ENCODE measurements at regions not wholly inside any gene's neighbourhood (a gene's known extent, or its start where the extent isn't known, plus 50 kb on each side); places are given as distances from the start of the nearest gene placed in this dataset.
"Not testable (repeated sequence)": the region's sequence is repeated elsewhere in the genome, so short reads cannot be mapped to it uniquely, and the experiment has no call there.

GRCh38 chr21:10411776-10412526, 109.4 kb upstream of the TPTE start:
- H3K4me2 ChIP-seq (ENCODE audit: low read length); H3K9me2 ChIP-seq (ENCODE audit: insufficient read depth, low read length); H3K27ac ChIP-seq (ENCODE audit: low read depth, low read length, poor library complexity, severe bottlenecking); intact Hi-C loops (cut with micrococcal nuclease; ENCODE audit: unreplicated experiment); BruUV-seq (replicated peaks); DNase-seq (ENCODE audit: low spot score); CTCF ChIA-PET (ENCODE audit: unreplicated experiment); H2AFZ ChIP-seq (ENCODE audit: low read length); H3K79me2 ChIP-seq (ENCODE audit: insufficient read depth, low read depth, low read length); H3K4me3 ChIP-seq (ENCODE audit: low read depth, low read length, poor library complexity, severe bottlenecking); H3K36me3 ChIP-seq (ENCODE audit: insufficient read depth, low read length); H3K4me1 ChIP-seq (ENCODE audit: insufficient read depth, low read length, poor library complexity, severe bottlenecking); POLR2A ChIA-PET; H4K20me1 ChIP-seq (ENCODE audit: insufficient read depth, low read length): not testable (repeated sequence)
- H3K9me3 ChIP-seq (ENCODE audit: low read length), result peaks cover 24% of the 10 kb centered on the region; the same call in 1 of the 2 replicates

GRCh38 chr21:10412928-10413246, 108.5 kb upstream of the TPTE start:
- POLR2A ChIA-PET; DNase-seq (ENCODE audit: low spot score); intact Hi-C loops (cut with micrococcal nuclease; ENCODE audit: unreplicated experiment); H3K4me3 ChIP-seq (ENCODE audit: low read depth, low read length, poor library complexity, severe bottlenecking); H3K27ac ChIP-seq (ENCODE audit: low read depth, low read length, poor library complexity, severe bottlenecking); H3K9me2 ChIP-seq (ENCODE audit: insufficient read depth, low read length); CTCF ChIA-PET (ENCODE audit: unreplicated experiment); BruUV-seq (replicated peaks); H2AFZ ChIP-seq (ENCODE audit: low read length); H3K36me3 ChIP-seq (ENCODE audit: insufficient read depth, low read length); H3K4me2 ChIP-seq (ENCODE audit: low read length); H3K79me2 ChIP-seq (ENCODE audit: insufficient read depth, low read depth, low read length); H3K4me1 ChIP-seq (ENCODE audit: insufficient read depth, low read length, poor library complexity, severe bottlenecking); H4K20me1 ChIP-seq (ENCODE audit: insufficient read depth, low read length): not testable (repeated sequence)
- peaks cover 32% of the 10 kb centered on the region for H3K9me3 ChIP-seq (ENCODE audit: low read length)

- intact Hi-C loops (cut with micrococcal nuclease; ENCODE audit: unreplicated experiment); H3K79me2 ChIP-seq (ENCODE audit: insufficient read depth, low read depth, low read length); CTCF ChIA-PET (ENCODE audit: unreplicated experiment); H3K4me3 ChIP-seq (ENCODE audit: low read depth, low read length, poor library complexity, severe bottlenecking); H3K9me2 ChIP-seq (ENCODE audit: insufficient read depth, low read length); H3K36me3 ChIP-seq (ENCODE audit: insufficient read depth, low read length); DNase-seq (ENCODE audit: low spot score); H2AFZ ChIP-seq (ENCODE audit: low read length); POLR2A ChIA-PET; H3K4me2 ChIP-seq (ENCODE audit: low read length); H4K20me1 ChIP-seq (ENCODE audit: insufficient read depth, low read length); H3K27ac ChIP-seq (ENCODE audit: low read depth, low read length, poor library complexity, severe bottlenecking); BruUV-seq (replicated peaks); H3K4me1 ChIP-seq (ENCODE audit: insufficient read depth, low read length, poor library complexity, severe bottlenecking): not testable (repeated sequence)
- peaks cover 36% of the 10 kb centered on the region for H3K9me3 ChIP-seq (ENCODE audit: low read length)
These were observed 107.9 kb upstream of the TPTE start for GRCh38 chr21:10413247-10414120.

- H3K36me3 ChIP-seq (ENCODE audit: insufficient read depth, low read length); POLR2A ChIA-PET; H3K4me1 ChIP-seq (ENCODE audit: insufficient read depth, low read length, poor library complexity, severe bottlenecking); H3K9me2 ChIP-seq (ENCODE audit: insufficient read depth, low read length); H3K79me2 ChIP-seq (ENCODE audit: insufficient read depth, low read depth, low read length); BruUV-seq (replicated peaks); CTCF ChIA-PET (ENCODE audit: unreplicated experiment); H2AFZ ChIP-seq (ENCODE audit: low read length); H4K20me1 ChIP-seq (ENCODE audit: insufficient read depth, low read length); H3K27ac ChIP-seq (ENCODE audit: low read depth, low read length, poor library complexity, severe bottlenecking); H3K4me2 ChIP-seq (ENCODE audit: low read length); DNase-seq (ENCODE audit: low spot score); intact Hi-C loops (cut with micrococcal nuclease; ENCODE audit: unreplicated experiment); H3K4me3 ChIP-seq (ENCODE audit: low read depth, low read length, poor library complexity, severe bottlenecking): not testable (repeated sequence)
- peaks cover 39% of the 10 kb centered on the region for H3K9me3 ChIP-seq (ENCODE audit: low read length)
These were observed 107.1 kb upstream of the TPTE start for GRCh38 chr21:10414121-10414924.

- H3K36me3 ChIP-seq (ENCODE audit: insufficient read depth, low read length); BruUV-seq (replicated peaks); H3K4me3 ChIP-seq (ENCODE audit: low read depth, low read length, poor library complexity, severe bottlenecking); H3K79me2 ChIP-seq (ENCODE audit: insufficient read depth, low read depth, low read length); CTCF ChIA-PET (ENCODE audit: unreplicated experiment); H3K9me2 ChIP-seq (ENCODE audit: insufficient read depth, low read length); H4K20me1 ChIP-seq (ENCODE audit: insufficient read depth, low read length); H2AFZ ChIP-seq (ENCODE audit: low read length); H3K4me1 ChIP-seq (ENCODE audit: insufficient read depth, low read length, poor library complexity, severe bottlenecking); POLR2A ChIA-PET; H3K4me2 ChIP-seq (ENCODE audit: low read length); H3K27ac ChIP-seq (ENCODE audit: low read depth, low read length, poor library complexity, severe bottlenecking); DNase-seq (ENCODE audit: low spot score); intact Hi-C loops (cut with micrococcal nuclease; ENCODE audit: unreplicated experiment): not testable (repeated sequence)
- peaks cover 42% of the 10 kb centered on the region for H3K9me3 ChIP-seq (ENCODE audit: low read length)
These were observed 106.5 kb upstream of the TPTE start for GRCh38 chr21:10414925-10415254.

GRCh38 chr21:10415456-10415855, 105.9 kb upstream of the TPTE start:
- H3K27ac ChIP-seq (ENCODE audit: low read depth, low read length, poor library complexity, severe bottlenecking); H3K9me2 ChIP-seq (ENCODE audit: insufficient read depth, low read length); H3K4me3 ChIP-seq (ENCODE audit: low read depth, low read length, poor library complexity, severe bottlenecking); H4K20me1 ChIP-seq (ENCODE audit: insufficient read depth, low read length); H3K79me2 ChIP-seq (ENCODE audit: insufficient read depth, low read depth, low read length); CTCF ChIA-PET (ENCODE audit: unreplicated experiment); intact Hi-C loops (cut with micrococcal nuclease; ENCODE audit: unreplicated experiment); DNase-seq (ENCODE audit: low spot score); H3K4me2 ChIP-seq (ENCODE audit: low read length); BruUV-seq (replicated peaks); H3K36me3 ChIP-seq (ENCODE audit: insufficient read depth, low read length); H2AFZ ChIP-seq (ENCODE audit: low read length); H3K4me1 ChIP-seq (ENCODE audit: insufficient read depth, low read length, poor library complexity, severe bottlenecking): not testable (repeated sequence)
- POLR2A ChIA-PET, result interaction anchor here (1.1 kb wide), 1 partner anchor 14 kb away, joined by 3 read pairs; no protein-coding TSS in a partner anchor
- peaks cover 44% of the 10 kb centered on the region for H3K9me3 ChIP-seq (ENCODE audit: low read length)

Data from OCI-LY7 (cell line).